Neuronal stem cell (in vitro differentiated cells): ENCODE measurements at regions not wholly inside any gene's neighbourhood (a gene's known extent, or its start where the extent isn't known, plus 50 kb on each side); places are given as distances from the start of the nearest gene placed in this dataset.

Experiments used
- DNase-seq: peaks from one replicate; pipeline ENCODE4 v3.0.0-alpha.2; 2013; ENCODE audit warnings: low spot score
- H2AFZ ChIP-seq: one replicate; pipeline ENCODE4 v1.6.1; 2013; ENCODE audit warnings: mild to moderate bottlenecking, low read length, inconsistent platforms
- H2AK5ac ChIP-seq: 2 replicates; pipeline ENCODE4 v1.6.1; 2013; ENCODE audit warnings: low read depth, mild to moderate bottlenecking, inconsistent platforms, low read length, moderate library complexity, mixed read lengths
- H2BK120ac ChIP-seq: 2 replicates; pipeline ENCODE4 v1.6.1; 2013; ENCODE audit warnings: low read depth, mild to moderate bottlenecking, inconsistent platforms, low read length, moderate library complexity, mixed read lengths
- H2BK12ac ChIP-seq: one replicate; pipeline ENCODE4 v1.6.1; 2013; ENCODE audit warnings: low read length, inconsistent platforms
- H2BK15ac ChIP-seq: 2 replicates; pipeline ENCODE4 v1.6.1; 2013; ENCODE audit warnings: mild to moderate bottlenecking, low read length, inconsistent platforms, mixed read lengths
- H2BK5ac ChIP-seq: one replicate; pipeline ENCODE4 v1.6.1; 2013; ENCODE audit warnings: inconsistent platforms, mild to moderate bottlenecking, low read length, moderate library complexity
- H3K14ac ChIP-seq: one replicate; pipeline ENCODE4 v1.6.1; 2013; ENCODE audit warnings: low read length, inconsistent platforms
- H3K18ac ChIP-seq: 2 replicates; pipeline ENCODE4 v1.6.1; 2013; ENCODE audit warnings: low read length, inconsistent platforms
- H3K23ac ChIP-seq: 2 replicates; pipeline ENCODE4 v1.6.1; 2013; ENCODE audit warnings: low read depth, mild to moderate bottlenecking, mixed read lengths, low read length, inconsistent platforms; ENCODE audit not compliant: poor library complexity
- H3K27ac ChIP-seq: replicated peaks from 3 replicates; pipeline ENCODE4 v1.5.1; 2013; ENCODE audit warnings: low read length, inconsistent platforms
- H3K27me3 ChIP-seq, 3 experiments: 2 replicates each; pipeline ENCODE4 v1.6.1; 2013; ENCODE audit warnings: low read length in 3 of 3, mild to moderate bottlenecking in 2 of 3, inconsistent platforms in 1 of 3, low read depth in 1 of 3, mixed read lengths in 1 of 3, moderate library complexity in 1 of 3; ENCODE audit not compliant: control insufficient read depth in 3 of 3, insufficient read depth in 3 of 3
- H3K36me3 ChIP-seq, 2 donors: replicated peaks in 1 of 2; 2 replicates each; pipeline ENCODE4 v1.6.1; 2013; ENCODE audit warnings: low read length in 2 of 2; ENCODE audit not compliant: control insufficient read depth in 2 of 2, insufficient read depth in 2 of 2
- H3K4ac ChIP-seq: 2 replicates; pipeline ENCODE4 v1.6.1; 2013; ENCODE audit warnings: inconsistent platforms, mild to moderate bottlenecking, low read length, moderate library complexity
- H3K4me1 ChIP-seq, 2 donors: 1 replicate in 1 of 2; 2 replicates in 1 of 2; pipeline ENCODE4 v1.6.1; 2013; ENCODE audit warnings: low read length in 2 of 2, low read depth in 1 of 2; ENCODE audit not compliant: control insufficient read depth in 2 of 2, insufficient read depth in 1 of 2
- H3K4me2 ChIP-seq: one replicate; pipeline ENCODE4 v1.6.1; 2013; ENCODE audit warnings: mild to moderate bottlenecking, low read length, inconsistent platforms; ENCODE audit not compliant: insufficient read depth, poor library complexity, severe bottlenecking
- H3K4me3 ChIP-seq, 2 donors: 2 replicates each; pipeline ENCODE4 v1.5.1; 2013; ENCODE audit warnings: low read length in 2 of 2, mild to moderate bottlenecking in 2 of 2, inconsistent platforms in 1 of 2, moderate library complexity in 1 of 2
- H3K79me1 ChIP-seq: one replicate; pipeline ENCODE4 v1.6.1; 2013; ENCODE audit warnings: low read depth, mild to moderate bottlenecking, inconsistent platforms, low read length, moderate library complexity
- H3K9ac ChIP-seq: one replicate; pipeline ENCODE4 v1.6.1; 2013; ENCODE audit warnings: mild to moderate bottlenecking, low read depth, low read length, inconsistent platforms; ENCODE audit not compliant: poor library complexity
- H3K9me3 ChIP-seq, 2 donors: replicated peaks in 1 of 2; 2 replicates each; pipeline versions ENCODE3 to v1.6.1; 2013; ENCODE audit warnings: low read length in 2 of 2, mild to moderate bottlenecking in 2 of 2, inconsistent platforms in 1 of 2, low read depth in 1 of 2, mixed read lengths in 1 of 2, moderate library complexity in 1 of 2; ENCODE audit not compliant: control insufficient read depth in 2 of 2, insufficient read depth in 1 of 2
- H4K8ac ChIP-seq: one replicate; pipeline ENCODE4 v1.6.1; 2013; ENCODE audit warnings: low read depth, mild to moderate bottlenecking, inconsistent platforms, low read length, moderate library complexity
- H4K91ac ChIP-seq: one replicate; pipeline ENCODE4 v1.6.1; 2013; ENCODE audit warnings: low read length, low read depth, mild to moderate bottlenecking, inconsistent platforms; ENCODE audit not compliant: poor library complexity
- WGBS, 2 donors: extraction: QIAGEN DNeasy Blood & Tissue Kit; methylation state at CpG; one replicate each; pipeline ENCODE4 v1.1.7; 2013; ENCODE audit warnings: missing lambda C conversion rate in 2 of 2, mixed read lengths in 1 of 2; ENCODE audit not compliant: insufficient read length in 2 of 2, insufficient replicate concordance in 1 of 2; ENCODE audit errors: extremely low coverage in 2 of 2; 5-methylcytosine and 5-hydroxymethylcytosine counted together

- Histone ChIP-seq H4K91ac (no peak overlapping the region), H3K27me3 (peaks cover 0 to 65% (median 3%) of the 10 kb centered on the region in 3 experiments), H3K79me1 (no peaks in the 10 kb centered on the region), H2BK120ac (no peak overlapping the region), H3K23ac (peak overlapping the region; percentile 69), H3K18ac (peak overlapping the region; percentile 81), H3K9ac (no peak overlapping the region), H2BK15ac (peak overlapping the region; percentile 38), H3K14ac (peak overlapping the region; percentile 31), H2AFZ (no peak overlapping the region), H2BK5ac (peak overlapping the region; percentile 55), H2BK12ac (peak overlapping the region; percentile 63), H3K36me3 (no peaks in the 10 kb centered on the region), H3K9me3 (no peaks in the 10 kb centered on the region), H3K4me3 (peak overlapping the region in 1 of 2 donors; percentile 10), H2AK5ac (peak overlapping the region; percentile 88), H3K4ac (no peak overlapping the region), H4K8ac (peak overlapping the region; percentile 75), H3K27ac (no peak overlapping the region), H3K4me2 (no peak overlapping the region), H3K4me1 (peaks cover 0 to 15% of the 10 kb centered on the region in 2 donors)
- no CpG with 5 or more reads among the region's 23 CpGs for WGBS, 2 donors
- no peak for DNase-seq
Observed at GRCh38 chr9:135342206-135343130, 137.1 kb upstream of the PPP1R26 start.

- Histone ChIP-seq H3K4me3 (no peak overlapping the region), H4K91ac (no peak overlapping the region), H3K79me1 (no peaks in the 10 kb centered on the region), H3K9ac (no peak overlapping the region), H2BK120ac (no peak overlapping the region), H3K9me3 (no peaks in the 10 kb centered on the region), H3K14ac (no peak overlapping the region), H3K18ac (peak overlapping the region; percentile 81), H2BK5ac (peak overlapping the region; percentile 55), H2AFZ (no peak overlapping the region), H4K8ac (peak overlapping the region; percentile 75), H3K4me2 (no peak overlapping the region), H3K27me3 (peaks cover 0 to 71% (median 3%) of the 10 kb centered on the region in 3 experiments), H2BK15ac (peak overlapping the region; percentile 38), H2BK12ac (peak overlapping the region; percentile 63), H3K4ac (no peak overlapping the region), H3K23ac (peak overlapping the region; percentile 34), H3K27ac (no peak overlapping the region), H3K36me3 (no peaks in the 10 kb centered on the region), H2AK5ac (peak overlapping the region; percentile 76), H3K4me1 (peaks cover 0 to 15% of the 10 kb centered on the region in 2 donors)
- DNase-seq = no peak
- no CpG with 5 or more reads among the region's 12 CpGs for WGBS, 2 donors
Observed at GRCh38 chr9:135343136-135343535, 136.4 kb upstream of the PPP1R26 start.

GRCh38 chr9:135343837-135344522 is 135.6 kb upstream of the PPP1R26 start:
- DNase-seq = peak; percentile 73
- WGBS, 2 donors = no CpG with 5 or more reads among the region's 25 CpGs
- Histone ChIP-seq H3K23ac (peak overlapping the region; percentile 71), H2BK120ac (no peak overlapping the region), H3K4me2 (no peak overlapping the region), H2BK5ac (no peak overlapping the region), H3K79me1 (no peaks in the 10 kb centered on the region), H3K27me3 (peaks cover 0 to 68% (median 3%) of the 10 kb centered on the region in 3 experiments), H2AFZ (no peak overlapping the region), H3K4me1 (peaks cover 0 to 15% of the 10 kb centered on the region in 2 donors), H3K9ac (peak overlapping the region; percentile 67), H4K8ac (no peak overlapping the region), H2AK5ac (peak overlapping the region; percentile 77), H3K36me3 (no peaks in the 10 kb centered on the region), H3K4me3 (peak overlapping the region in 1 of 2 donors; percentile 51), H3K18ac (peak overlapping the region; percentile 39), H3K4ac (peak overlapping the region; percentile 61), H4K91ac (no peak overlapping the region), H2BK12ac (peak overlapping the region; percentile 76), H2BK15ac (no peak overlapping the region), H3K27ac (no peak overlapping the region), H3K14ac (no peak overlapping the region), H3K9me3 (no peaks in the 10 kb centered on the region)

- Histone ChIP-seq H3K4me1 (peaks cover 0 to 13% of the 10 kb centered on the region in 2 donors), H2BK12ac (peak overlapping the region; percentile 48), H3K9ac (peak overlapping the region; percentile 67), H3K9me3 (no peaks in the 10 kb centered on the region), H3K23ac (peak overlapping the region; percentile 71), H3K4me3 (no peak overlapping the region), H3K4ac (peak overlapping the region; percentile 61), H3K4me2 (no peak overlapping the region), H2AK5ac (peak overlapping the region; percentile 77), H3K18ac (peak overlapping the region; percentile 39), H3K79me1 (no peaks in the 10 kb centered on the region), H2BK120ac (no peak overlapping the region), H2AFZ (no peak overlapping the region), H2BK5ac (no peak overlapping the region), H3K36me3 (no peaks in the 10 kb centered on the region), H3K27me3 (peaks cover 0 to 68% (median 2%) of the 10 kb centered on the region in 3 experiments), H2BK15ac (no peak overlapping the region), H4K8ac (no peak overlapping the region), H4K91ac (no peak overlapping the region), H3K27ac (no peak overlapping the region), H3K14ac (no peak overlapping the region)
- no CpG with 5 or more reads among the region's 7 CpGs for WGBS, 2 donors
- DNase-seq = no peak
Observed at GRCh38 chr9:135344523-135344901, 135.1 kb upstream of the PPP1R26 start.
